ENCODE measurements at regions not wholly inside any gene's neighbourhood (a gene's known extent, or its start where the extent isn't known, plus 50 kb on each side); places are given as distances from the start of the nearest gene placed in this dataset.

DNA sequence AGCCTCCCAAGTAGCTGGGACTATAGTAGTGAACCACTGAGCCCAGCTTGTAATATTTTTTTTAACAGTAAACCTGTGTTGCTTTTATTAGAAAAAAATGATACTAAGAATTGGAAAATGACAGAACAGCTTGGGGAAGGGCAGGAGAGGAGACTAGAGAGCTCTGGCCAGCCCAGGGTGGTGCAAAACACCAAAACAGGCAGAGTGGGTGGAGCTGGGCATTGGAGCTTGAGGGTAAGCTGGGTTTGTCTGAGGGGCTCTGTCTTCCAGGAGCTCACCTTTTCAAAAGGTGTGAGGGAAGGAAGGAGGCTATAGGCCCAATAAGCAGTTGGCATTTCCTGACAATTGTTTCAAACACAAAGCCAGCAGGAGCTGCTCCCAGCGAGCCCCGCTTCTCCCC, 75.2 kb upstream of the DUSP5 start (continued):
- TF ChIP-seq, protein P1, sequence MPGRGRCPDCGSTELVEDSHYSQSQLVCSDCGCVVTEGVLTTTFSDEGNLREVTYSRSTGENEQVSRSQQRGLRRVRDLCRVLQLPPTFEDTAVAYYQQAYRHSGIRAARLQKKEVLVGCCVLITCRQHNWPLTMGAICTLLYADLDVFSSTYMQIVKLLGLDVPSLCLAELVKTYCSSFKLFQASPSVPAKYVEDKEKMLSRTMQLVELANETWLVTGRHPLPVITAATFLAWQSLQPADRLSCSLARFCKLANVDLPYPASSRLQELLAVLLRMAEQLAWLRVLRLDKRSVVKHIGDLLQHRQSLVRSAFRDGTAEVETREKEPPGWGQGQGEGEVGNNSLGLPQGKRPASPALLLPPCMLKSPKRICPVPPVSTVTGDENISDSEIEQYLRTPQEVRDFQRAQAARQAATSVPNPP (IDR thresholded peaks at IDR 0.05; ENCODE audit: borderline replicate concordance, insufficient read depth, insufficient read length): no peak

DNA sequence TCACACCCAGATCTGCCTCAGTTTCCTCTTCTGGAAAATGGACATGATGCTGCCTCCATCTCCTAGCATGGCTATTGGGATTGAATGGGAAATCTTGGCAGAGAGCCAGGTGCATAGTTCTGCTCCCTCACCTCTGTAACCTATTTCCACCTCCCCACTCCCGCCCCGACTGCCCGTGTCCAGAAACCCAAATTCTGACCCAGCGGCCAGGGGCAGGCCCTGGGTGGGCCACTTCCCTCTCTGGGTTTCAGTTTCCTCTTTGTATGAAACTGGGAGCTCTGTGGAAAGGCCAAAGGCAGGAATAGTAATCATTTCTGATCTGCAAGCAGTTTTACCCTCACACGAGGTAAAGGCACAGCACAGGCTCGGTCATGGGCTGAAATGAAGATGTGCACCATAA, 74.1 kb upstream of the DUSP5 start:
- Histone ChIP-seq H3K9me1 (ENCODE audit: control insufficient read depth, insufficient read depth, low read length) (no peaks in the 10 kb centered on the region), H4K20me1 (replicated peaks; ENCODE audit: control insufficient read depth, insufficient read depth, low read length) (no peaks in the 10 kb centered on the region), H3K9me3 (replicated peaks; ENCODE audit: control insufficient read depth, insufficient read depth, low read depth, low read length) (no peaks in the 10 kb centered on the region), H3K36me3 (ENCODE audit: control insufficient read depth, insufficient read depth, low read length) (no peaks in the 10 kb centered on the region), H3K27me3 (ENCODE audit: control insufficient read depth in 2 of 2, insufficient read depth in 2 of 2, low read length in 2 of 2) (no peaks in the 10 kb centered on the region), H3K4me2 (ENCODE audit: insufficient read depth, low read length) (no peak overlapping the region), H3K27ac (ENCODE audit: extremely low read depth, low read depth, low read length) (no peak overlapping the region), H3K9ac (ENCODE audit: insufficient read depth in 1 of 2, low read depth in 2 of 2, low read length in 2 of 2) (no peak overlapping the region), H3K4me3 (no peak overlapping the region), H3K79me2 (ENCODE audit: control insufficient read depth, insufficient read depth, low read length) (no peaks in the 10 kb centered on the region), H2AFZ (ENCODE audit: low read depth, low read length) (no peak overlapping the region), H3K4me1 (replicated peaks in 1 of 2; ENCODE audit: control insufficient read depth in 2 of 2, insufficient read depth in 2 of 2, low read length in 2 of 2) (peaks cover 0 to 24% of the 10 kb centered on the region in 2 experiments; a peak in 4 of 5 replicates)
- intact Hi-C loops (cut with micrococcal nuclease): no loop called here
- in situ Hi-C loops (cut with MboI): no loop called here
- no peak for FAIRE-seq
- POLR2A ChIA-PET: no interaction called here
- WGBS (ENCODE audit: insufficient coverage, low coverage, missing lambda C conversion rate): 70% methylated on average over 5 of the region's 6 CpGs
- TF ChIP-seq NFIC (IDR thresholded peaks at IDR 0.05): peak; percentile 84
- TF ChIP-seq NFIX (CRISPR knock-in tag; IDR thresholded peaks at IDR 0.05; ENCODE audit: low read depth): peak; percentile 59; the same call in 1 of the 2 replicates
- TF ChIP-seq ZNF551 (CRISPR knock-in tag; IDR thresholded peaks at IDR 0.05): no peak
- no peak for TF ChIP-seq KLF1 (tag; IDR thresholded peaks at IDR 0.05)
- no peak for ATAC-seq
- no TSS peak for BruUV-seq (replicated peaks)
- CTCF ChIA-PET (ENCODE audit: low intra/inter-chr PET ratio): no interaction called here
- no peak for DNase-seq (ENCODE audit: extremely low read depth in 1 of 4, low spot score in 3 of 4)

Measured in K562 (cell line).